HUDEP-2 (cell line): ENCODE measurements at regions not wholly inside any gene's neighbourhood (a gene's known extent, or its start where the extent isn't known, plus 50 kb on each side); places are given as distances from the start of the nearest gene placed in this dataset.
A peak's percentile ranks its signal among the peaks of the same experiment; 100 is the strongest.

Experiments
- DNase-seq, 76 experiments: peaks; one replicate each; lab custom pipeline; 2025; ENCODE audit not compliant: unreplicated experiment in 76 of 76; lab: John Stamatoyannopoulos, UW

DNA sequence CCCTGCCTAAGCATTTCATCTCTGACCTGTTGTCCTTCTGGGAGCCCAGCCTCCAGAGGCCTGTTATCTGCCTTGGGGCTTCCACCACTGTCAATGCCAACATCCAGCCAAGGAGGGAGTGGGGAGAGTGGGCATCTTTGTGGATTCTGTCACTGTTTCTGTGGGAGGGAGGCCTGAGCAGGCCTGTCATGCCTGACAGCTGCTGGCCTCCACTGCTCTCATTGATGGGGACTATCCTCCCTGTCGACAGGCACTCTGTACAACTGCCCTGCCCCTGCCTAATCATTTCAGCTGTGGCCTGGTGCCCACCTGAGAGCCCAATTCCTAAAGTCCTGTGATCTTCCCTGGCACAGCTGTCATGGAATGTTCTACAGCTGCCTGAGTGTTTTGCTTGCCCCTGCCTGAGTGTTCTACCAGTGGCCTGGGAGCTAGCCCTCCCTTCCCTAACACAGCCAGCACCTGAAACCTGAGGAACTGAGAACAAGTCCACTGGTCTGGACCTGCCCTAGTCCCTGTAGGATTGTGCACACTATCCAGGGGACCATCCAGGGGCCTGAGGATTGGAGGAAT lies 145.3 kb downstream of the FAM83B start:
- DNase-seq, result no peak

DNA sequence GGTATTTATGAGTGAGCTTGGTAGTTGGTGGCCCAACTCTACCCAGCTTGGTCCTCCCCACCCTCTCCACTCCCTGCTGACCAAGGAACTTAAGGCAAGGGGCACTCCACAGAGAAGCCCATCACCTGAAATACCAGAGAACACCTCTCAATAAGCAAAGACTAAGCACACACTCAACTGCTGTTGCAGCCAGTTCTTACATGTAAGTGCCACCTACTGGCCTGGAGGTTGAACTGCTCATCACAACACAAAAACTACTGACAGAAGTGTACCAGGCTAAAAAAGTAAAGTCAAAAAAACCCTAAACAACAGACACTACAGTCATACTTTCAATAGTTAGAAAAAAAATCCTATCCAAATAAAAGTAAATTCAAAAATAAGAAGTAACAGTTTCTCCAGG lies 146.2 kb downstream of the FAM83B start:
- peak in 1 of 76 experiments; percentile 0 for DNase-seq

DNA sequence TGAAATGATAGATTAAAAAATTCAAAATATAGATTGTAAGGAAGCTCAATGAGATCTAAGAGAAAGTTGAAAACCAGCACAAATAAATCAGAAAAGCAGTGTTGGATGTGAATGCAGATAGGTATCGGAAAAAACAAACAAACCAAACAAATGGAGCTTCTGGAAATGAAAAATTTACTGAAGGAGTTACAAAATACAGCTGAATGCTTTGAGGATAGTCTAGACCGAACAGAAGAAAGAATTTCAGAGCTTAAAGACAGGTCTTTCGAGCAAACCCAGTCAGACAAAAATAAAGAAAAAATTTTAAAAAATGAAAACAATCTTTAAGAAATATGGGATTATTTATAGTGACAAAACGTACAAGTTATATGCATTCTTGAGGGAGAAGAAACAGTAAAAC lies 146.7 kb downstream of the FAM83B start:
- DNase-seq, result no peak

DNA sequence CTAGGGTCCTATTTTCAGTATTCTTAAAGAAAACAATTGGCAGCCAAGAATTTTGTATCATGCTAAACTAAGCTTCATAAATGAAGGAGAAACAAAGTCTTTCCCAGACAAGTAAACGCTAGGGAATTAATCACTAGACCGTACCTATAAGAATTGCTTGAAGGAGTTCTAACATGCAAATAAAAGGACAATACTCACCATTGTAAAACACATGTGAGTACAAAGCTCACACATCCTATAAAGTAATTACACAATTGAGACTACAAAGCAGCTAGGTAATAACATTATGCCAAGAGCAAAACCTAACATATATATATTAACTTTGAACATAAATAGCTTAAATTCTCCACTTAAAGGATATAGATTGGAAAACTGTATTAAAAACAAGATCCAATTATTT lies 147.4 kb downstream of the FAM83B start:
- DNase-seq, result no peak

DNA sequence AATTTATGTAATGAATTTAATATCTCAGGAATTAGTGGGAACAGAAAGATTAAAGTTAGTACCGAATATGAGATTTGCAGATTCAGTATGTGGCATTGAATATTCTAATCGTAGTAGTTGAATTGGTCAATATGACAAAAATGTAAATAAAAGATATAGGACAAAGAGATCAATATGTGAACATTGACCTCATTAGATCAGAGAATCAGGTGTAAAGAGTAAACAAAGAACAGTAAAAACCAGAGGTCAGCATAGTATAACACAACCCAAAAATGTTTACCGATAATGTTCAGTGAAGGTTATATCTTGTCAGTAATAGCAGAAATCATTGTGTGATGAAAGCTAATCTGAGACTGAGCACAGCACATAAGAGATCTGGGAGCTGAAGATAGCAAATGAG lies 152.0 kb downstream of the FAM83B start:
- peak in 1 of 76 experiments; percentile 2 for DNase-seq

DNA sequence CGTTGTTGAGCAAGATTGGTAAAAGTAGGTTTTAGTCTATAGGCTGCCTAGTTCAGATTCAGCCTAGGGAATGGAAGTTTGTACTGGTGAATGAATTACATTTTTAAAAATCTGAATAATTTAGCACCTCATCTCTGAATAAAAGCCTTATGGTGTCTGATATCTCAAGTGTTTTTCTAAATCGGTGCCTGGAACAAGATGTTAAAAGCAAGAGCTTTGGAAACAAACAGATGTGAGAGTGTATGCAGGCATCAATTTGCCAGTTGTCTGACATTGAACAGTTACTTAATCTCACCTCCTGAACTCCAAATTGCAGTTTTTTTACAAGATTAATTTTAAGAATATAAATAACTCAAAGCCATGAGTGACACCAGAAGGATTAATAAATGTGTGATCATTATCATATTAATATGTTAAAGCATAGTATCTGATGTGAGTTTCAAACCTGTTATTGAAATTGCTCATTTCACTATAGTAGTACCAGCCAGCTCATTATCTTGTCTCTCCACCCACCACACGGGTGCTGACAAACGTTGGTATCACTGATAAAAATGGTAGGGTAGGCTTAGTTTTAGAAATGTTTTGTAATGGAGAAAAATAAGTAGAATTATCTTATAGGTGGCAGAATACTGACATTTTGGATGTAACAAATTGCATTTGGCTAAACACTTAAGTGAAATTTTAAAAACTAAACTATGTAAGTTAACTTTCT lies 157.3 kb downstream of the FAM83B start:
- peak in 6 of 76 experiments; percentile 1 to 47 (median 17) for DNase-seq

DNA sequence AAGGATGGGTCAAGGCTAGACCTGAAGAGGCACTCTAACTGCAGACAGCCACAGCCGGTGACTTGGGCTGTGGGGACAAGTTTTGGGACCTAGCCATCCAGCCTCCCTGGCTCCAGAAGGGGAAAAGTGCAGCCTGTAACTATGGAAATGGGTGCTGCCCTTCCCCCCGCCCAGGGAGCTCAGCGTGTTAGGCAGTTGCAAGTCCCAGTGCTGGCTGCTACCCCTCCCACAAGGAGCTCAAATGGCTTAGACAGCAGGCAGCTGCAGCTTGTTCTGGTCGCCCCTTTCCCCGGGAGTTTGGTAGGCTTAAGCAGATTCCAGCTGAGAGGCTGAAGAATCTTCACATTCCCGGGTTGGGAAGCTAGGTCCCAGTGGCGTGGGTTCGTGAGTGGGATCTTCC lies 162.6 kb downstream of the FAM83B start:
- DNase-seq, result no peak

DNA sequence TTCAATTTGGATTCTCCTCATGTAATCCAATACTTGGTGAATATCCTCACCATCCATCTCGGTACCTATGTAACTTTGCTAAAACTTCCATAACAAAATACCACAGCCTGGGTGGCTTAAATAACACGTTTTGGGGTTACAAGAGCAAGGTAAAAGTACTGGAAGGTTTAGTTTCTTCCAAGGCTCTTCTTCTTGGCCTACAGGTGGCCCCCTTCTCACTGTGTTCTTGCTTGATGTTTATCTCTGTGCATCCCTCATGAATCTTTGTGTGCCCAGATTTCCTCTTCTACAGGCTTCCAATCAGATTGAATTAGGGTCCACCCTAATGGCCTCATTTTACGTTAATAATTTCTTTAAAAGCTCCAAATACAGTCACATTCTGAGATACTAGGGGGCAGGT lies 163.3 kb upstream of the HCRTR2 start:
- no peak for DNase-seq

DNA sequence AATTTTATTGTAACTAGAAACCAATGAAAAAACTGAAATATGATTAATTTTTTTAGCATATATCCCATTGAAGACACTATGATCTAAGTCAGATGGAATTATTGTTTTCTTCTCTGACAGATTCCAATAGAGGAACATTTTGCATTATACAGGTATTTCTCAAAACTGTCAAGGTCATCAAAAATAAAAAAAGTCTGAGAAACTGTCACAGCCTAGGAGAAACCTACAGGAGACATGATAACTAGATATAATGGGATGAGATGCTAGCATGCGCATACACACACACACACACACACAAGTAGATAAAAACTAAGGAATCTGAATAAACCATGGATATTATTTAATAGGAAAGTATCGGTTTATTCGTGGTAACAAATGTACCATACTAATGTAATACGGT lies 161.9 kb upstream of the HCRTR2 start:
- no peak for DNase-seq

DNA sequence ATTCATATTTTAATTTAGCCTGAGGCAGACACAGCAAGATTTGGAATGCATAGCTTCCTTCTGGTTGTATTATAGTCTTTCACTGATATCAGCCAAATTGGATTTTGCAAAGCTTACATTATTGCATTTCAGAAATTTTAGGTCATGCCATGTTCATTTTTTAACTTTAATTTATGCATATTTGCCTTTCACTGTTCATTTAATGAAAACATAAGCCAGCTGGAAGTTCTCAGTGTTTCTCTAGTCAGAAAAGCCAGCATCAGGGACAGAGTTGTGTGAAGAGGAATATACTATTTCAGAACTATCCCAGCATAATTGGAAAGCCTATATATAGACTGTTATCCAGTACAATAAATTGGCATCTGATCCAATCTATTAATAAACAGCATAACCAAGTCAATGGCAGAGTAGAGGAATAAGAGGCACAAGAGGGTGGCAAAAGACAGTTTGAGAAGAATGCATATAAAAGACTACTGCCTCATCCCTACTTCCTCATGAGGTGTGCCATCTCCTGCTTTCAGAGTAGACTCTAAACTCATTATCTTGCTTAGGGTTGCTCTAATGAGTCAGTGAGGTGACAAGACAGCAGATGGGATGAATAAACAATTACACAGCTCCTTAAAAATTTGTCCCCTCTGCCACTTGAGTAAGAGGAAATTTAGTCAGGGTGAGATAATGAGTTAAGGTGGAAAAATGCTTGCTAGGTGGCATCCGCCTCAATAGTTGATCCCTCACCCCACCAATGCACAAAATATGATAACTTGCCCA lies 159.8 kb upstream of the HCRTR2 start:
- DNase-seq, result no peak

DNA sequence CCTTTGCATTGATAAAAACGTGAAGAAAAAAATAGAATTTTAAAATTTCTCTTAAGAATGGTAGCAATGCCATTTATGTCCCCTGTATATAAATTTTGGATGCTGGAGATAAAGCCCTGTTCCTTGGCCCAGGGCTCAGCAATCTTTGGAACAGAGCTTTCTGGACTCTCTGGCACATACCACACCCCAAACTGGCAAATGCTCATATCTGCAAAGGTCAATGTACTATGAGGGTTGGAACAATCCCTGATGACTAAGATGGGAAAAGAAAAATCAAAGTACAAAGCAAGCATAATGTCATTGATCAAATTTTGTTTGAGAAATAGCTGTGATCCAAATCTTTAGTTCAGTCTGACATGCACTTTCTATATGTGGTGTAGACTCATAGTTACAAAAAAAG lies 158.1 kb upstream of the HCRTR2 start:
- no peak for DNase-seq

DNA sequence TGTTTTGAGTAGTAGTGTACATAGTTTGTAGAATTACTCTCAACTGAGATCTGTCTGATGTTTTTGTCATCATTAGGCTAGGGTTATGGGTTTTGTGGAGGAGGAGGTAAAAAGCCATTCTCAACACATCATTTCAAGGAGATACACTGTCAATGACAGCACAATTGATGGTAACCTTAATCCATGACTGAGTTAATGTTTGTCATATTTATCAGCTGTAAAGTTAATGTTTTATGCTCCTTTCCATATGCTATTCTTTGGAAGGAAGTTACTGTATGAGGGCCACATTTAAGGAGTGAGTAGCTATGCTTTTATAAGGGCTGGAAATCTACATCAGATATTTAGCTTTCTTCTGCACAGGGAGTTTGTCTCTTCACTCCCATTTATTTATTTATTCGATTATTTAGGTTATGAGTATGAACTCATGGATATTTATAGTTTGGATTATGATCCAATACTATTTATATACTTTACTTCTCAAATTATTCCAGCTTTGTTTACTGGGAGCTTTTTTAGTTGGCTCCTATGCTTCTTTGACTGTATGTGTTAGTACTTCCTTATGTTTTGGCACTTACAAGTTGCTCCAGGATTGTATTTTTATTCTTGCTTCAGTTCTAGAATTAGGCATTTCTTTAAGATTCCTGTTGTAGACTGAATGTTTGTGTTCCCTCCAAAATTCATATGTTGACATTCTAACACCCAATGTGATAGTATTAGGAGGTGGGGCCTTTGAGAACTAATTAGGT lies 156.6 kb upstream of the HCRTR2 start:
- DNase-seq, result no peak

DNA sequence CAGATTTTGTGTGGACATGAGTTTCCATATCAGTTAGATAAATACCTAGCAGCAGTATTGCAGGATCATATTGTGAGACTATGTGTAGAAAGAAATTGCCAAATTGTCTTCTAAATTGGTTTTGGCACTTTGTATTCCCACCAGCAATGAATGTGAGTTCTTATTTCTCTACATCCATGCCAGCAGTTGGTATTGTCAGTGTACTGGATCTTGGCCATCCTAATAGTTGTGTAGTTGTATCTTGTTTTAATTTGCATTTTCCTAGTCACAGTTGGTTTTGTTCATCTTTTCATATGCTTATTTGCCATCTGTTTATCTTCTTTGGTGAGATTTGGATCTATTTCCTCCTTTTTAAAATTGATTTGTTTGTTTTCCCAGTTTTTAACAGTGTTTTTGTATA lies 154.7 kb upstream of the HCRTR2 start:
- DNase-seq, result no peak

DNA sequence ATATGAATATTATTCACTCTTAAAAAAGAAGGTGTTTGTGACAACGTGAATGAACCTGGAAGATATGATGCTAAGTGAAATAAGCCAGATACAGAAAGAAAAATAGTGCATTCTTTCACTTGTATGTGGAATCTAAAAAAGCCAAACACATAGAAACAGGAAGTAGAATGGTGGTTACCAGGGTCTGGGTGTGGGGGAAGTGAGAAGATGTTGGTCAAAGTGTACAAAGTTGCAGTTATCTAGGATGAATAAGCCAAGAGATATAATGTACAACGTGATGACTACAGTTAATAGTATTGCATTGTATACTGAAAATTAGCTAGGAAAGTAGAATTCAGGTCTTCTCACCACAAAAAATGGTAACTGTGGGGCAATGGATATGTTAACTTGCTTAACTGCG lies 151.1 kb upstream of the HCRTR2 start:
- no peak for DNase-seq

DNA sequence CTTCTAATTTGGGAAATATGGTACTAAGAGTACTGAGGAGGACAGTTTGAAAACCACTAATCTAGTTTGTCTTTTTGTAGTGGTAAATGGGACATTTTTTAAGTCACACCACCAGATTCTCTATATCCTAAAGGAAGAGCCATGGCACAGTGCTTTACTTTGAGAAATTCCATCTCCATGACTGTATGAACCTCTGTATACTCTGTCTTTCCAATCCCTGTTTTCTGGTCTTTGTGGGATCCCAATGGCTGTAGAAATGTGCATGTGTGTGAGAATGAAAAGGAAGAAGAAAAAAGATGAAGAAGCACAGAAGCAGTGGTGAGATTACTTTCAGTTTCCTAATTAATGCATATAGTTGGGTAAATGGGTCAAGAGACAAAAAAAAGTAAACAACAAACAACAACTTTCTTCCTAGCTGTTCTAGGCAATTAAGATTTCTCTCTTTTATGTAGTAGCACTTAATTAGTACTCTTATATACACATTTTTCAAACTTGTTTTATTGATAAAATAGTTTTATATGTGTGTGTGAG lies 141.2 kb upstream of the HCRTR2 start:
- DNase-seq, result no peak

DNA sequence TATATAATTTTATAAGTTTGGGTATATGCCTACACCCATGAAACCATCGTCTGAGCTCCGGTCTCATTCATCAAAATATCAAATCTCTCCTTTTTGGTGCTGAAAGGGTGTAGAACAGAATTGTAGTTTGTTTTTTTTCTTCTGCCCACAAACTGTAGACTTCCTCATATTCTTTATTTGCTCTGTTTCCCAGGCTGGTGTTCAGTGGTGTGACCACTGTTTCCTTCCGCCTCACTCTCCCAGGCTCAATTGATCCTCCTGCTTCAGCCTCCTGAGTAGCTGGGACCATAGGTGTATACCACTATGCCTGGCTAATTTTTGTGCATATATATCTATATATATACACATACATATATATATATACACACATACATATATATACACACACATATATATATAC lies 139.6 kb upstream of the HCRTR2 start:
- DNase-seq, result no peak

DNA sequence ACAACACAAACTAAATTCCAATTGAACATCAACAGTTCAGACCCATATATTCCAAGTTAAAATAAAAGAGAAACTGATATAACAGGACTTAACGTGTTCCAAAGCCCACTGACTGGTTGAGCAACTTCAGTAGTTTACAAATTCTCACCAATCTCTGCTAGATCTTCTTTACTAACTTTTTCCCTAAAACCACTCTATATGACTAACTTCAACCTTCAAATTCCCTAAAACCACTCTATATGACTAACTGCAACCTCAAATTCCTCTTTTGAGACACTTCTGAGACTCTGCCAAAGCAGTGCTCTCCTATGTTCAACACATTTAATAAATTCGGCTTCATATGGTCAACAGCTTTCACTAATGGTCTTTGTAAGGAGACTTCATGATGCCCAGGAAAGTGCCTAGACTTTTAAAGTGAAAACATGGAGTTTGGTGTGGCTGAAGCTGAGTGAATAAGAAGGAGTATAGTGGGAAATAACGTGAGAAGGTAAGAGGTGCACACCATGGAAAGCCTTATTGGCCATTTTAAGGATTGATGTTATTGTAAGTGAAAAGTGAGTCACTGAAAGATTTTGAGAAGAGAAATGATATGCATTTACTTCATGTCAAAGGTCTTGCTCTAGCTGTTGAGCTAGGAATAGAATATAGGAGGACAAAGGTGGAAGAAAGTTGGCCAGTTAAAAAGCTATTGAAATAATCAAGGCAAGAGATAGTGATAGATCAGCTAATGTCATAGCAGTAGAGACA lies 134.0 kb upstream of the HCRTR2 start:
- no peak for DNase-seq

DNA sequence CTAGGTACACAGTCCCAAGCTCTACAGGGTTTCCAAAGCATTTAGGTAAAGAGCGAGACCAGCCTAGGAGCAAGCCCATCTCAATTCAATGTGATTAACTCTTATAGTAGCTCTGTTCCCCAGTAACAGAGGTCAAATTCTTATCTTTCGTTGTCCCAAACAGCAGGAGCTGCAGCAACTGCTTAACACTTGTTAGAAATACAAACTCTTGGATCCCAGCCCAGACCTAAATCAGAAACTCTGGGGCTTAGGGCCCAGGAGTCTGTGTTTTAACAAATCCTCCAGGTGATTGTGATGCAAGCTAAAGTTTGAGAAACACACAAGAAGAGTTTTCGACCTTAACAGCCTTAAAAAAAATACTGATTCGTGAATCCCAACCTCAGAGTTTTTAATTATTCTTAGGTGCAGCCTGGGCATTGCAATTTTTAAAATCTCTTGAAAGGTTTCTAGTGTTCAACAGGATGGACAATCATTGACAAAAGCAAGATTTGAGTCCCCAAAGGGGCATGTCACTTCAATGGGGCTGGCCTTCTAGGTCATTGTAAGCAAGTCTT lies 127.4 kb upstream of the HCRTR2 start:
- peak in 1 of 76 experiments; percentile 3 for DNase-seq

DNA sequence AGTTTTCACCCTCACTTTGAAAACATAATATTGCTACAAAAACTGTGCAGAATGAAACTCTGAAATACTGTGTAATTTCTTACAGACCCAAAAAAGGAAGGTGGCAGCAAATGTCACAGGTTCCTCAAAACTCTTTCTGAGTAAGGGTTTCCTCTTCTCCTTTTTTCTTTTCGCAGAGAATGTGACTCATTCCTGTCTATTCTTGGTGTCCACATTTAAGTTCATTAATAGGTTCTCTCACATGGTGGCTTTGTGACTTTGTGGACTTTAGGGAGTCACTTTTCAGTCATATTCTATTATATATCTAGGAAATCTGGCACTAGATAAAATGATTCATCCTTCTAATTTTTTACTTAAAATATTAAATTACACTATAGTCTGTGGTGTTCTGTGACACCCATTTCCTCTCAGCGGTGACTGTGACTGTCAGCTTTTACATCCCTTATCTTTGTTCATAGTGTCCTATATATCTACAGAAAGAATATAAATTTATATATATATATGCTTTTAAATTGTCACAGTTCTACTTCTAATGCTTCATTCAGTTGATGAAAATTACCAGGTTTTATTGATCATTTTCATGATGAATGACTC lies 126.8 kb upstream of the HCRTR2 start:
- no peak for DNase-seq

DNA sequence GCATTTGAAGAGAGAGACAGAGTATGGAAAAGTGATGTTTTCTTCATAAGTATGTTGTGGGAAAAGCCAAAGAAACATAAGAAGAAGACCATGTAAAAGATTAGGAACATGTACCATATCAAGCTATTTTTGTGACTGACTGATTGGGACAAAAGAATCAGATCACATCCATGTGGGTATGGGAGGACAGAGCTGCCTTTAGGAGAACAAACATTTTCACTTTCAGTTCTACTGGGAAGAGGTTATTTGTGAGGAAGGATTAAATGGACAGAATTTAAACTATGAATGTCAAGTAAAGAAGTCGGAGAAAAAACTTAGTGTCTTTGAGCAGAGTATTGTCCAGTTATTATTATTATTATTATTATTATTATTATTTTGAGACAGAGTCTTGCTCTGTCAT lies 124.4 kb upstream of the HCRTR2 start:
- DNase-seq, result no peak
